Caco-2 (cell line): ENCODE measurements at regions not wholly inside any gene's neighbourhood (a gene's known extent, or its start where the extent isn't known, plus 50 kb on each side); places are given as distances from the start of the nearest gene placed in this dataset.

Experiments
- BruUV-seq: library from RNA; stranded (reverse); fragments of 400-500 nt; replicated peaks from 2 replicates; lab custom pipeline; 2021; lab: Mats Ljungman, UMichigan
- CTCF ChIA-PET: fragments of 300-600 bp; sonication (Branson Sonifier 250); formaldehyde crosslinking; loops from one replicate; lab custom pipeline; 2022; ENCODE audit warnings: antibody characterized with exemption; lab: Charles Lee
- POLR2A ChIA-PET: fragments of 300-600 bp; sonication (Branson Sonifier 250); formaldehyde crosslinking; loops from one replicate; lab custom pipeline; 2022; ENCODE audit warnings: antibody characterized with exemption; lab: Charles Lee
- DNase-seq, 2 experiments: peaks; one replicate each; pipeline versions ENCODE4 v3.0.0 to v3.0.0-alpha.2; 2020 to 2022
- H3K27me3 ChIP-seq: replicated peaks from 2 replicates; pipeline ENCODE4 v1.6.0; 2011; ENCODE audit warnings: low read length; ENCODE audit not compliant: control insufficient read depth, insufficient read depth
- H3K36me3 ChIP-seq: 2 replicates; pipeline ENCODE4 v1.5.1; 2011; ENCODE audit warnings: low read length; ENCODE audit not compliant: control insufficient read depth, insufficient read depth
- H3K4me1 ChIP-seq: fragments of 250-450 bp; sonication (Bioruptor Pico); 2 replicates; pipeline ENCODE4 v1.5.1; 2020; ENCODE audit warnings: mild to moderate bottlenecking
- H3K4me3 ChIP-seq: 2 replicates; pipeline ENCODE4 v1.5.1; 2011; ENCODE audit warnings: low read depth, mild to moderate bottlenecking, control low read depth, low read length
- H3K9me3 ChIP-seq: fragments of 250-450 bp; sonication (Bioruptor Pico); 2 replicates; pipeline ENCODE4 v1.5.1; 2020; ENCODE audit warnings: mild to moderate bottlenecking, moderate library complexity
- H3K27ac Mint-ChIP-seq: one replicate; pipeline ENCODE4 v1.8.0; 2022; ENCODE audit warnings: mixed read lengths; ENCODE audit not compliant: unreplicated experiment
- H3K27me3 Mint-ChIP-seq: one replicate; pipeline ENCODE4 v1.8.0; 2022; ENCODE audit warnings: mixed read lengths; ENCODE audit not compliant: insufficient read depth, unreplicated experiment
- H3K36me3 Mint-ChIP-seq: one replicate; pipeline ENCODE4 v1.8.0; 2022; ENCODE audit warnings: mild to moderate bottlenecking, mixed read lengths; ENCODE audit not compliant: insufficient read depth, unreplicated experiment
- H3K4me1 Mint-ChIP-seq: one replicate; pipeline ENCODE4 v1.8.0; 2022; ENCODE audit warnings: low read depth, mixed read lengths; ENCODE audit not compliant: unreplicated experiment
- H3K4me3 Mint-ChIP-seq: one replicate; pipeline ENCODE4 v1.8.0; 2022; ENCODE audit warnings: mild to moderate bottlenecking, moderate library complexity, mixed read lengths; ENCODE audit not compliant: unreplicated experiment
- H3K9me3 Mint-ChIP-seq: one replicate; pipeline ENCODE4 v1.8.0; 2022; ENCODE audit warnings: mixed read lengths; ENCODE audit not compliant: unreplicated experiment
- intact Hi-C: fragments of 100-400 bp; cut with micrococcal nuclease; formaldehyde crosslinking; loops from one replicate; pipeline ENCODE4 v1.10.0; 2022; ENCODE audit not compliant: unreplicated experiment
- TF ChIP-seq, protein P1 (sequence below), 2 experiments: fragments of 200-600 bp in 1 of 2; IDR thresholded peaks; 1 replicate in 1 of 2; 2 replicates in 1 of 2; pipeline versions ENCODE4 v1.5.1 to v1.8.0; 2011 to 2022; ENCODE audit warnings: antibody characterized with exemption in 1 of 2, control low read depth in 1 of 2, inconsistent platforms in 1 of 2, low read depth in 1 of 2, low read length in 1 of 2, mild to moderate bottlenecking in 1 of 2, moderate library complexity in 1 of 2; ENCODE audit not compliant: insufficient read depth in 1 of 2, severe bottlenecking in 1 of 2, unreplicated experiment in 1 of 2

DNA sequence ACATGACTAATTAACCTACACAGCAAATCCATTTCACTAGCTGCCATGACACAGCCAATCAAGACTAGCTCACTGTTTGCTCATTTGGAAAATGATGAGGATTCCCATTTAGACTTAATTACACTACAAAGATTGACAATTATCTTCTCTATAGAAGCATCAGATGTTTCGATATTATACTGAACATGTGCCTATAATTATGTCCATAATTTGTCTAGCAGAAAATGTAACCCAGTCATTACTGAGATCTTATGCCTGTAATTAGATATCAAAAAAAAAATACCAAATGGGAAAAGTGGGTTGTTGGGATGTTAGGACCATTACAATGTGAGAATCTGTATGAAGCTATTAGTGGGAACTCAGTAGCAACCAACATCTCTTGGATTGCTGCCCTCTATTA is 344.2 kb upstream of the MCTP2 start:
- Mint-ChIP-seq H3K27me3 (peaks cover 3% of the 10 kb centered on the region), H3K27ac (no peak overlapping the region), H3K4me3 (no peak overlapping the region), H3K9me3 (peaks cover 13% of the 10 kb centered on the region), H3K36me3 (no peaks in the 10 kb centered on the region), H3K4me1 (no peaks in the 10 kb centered on the region)
- intact Hi-C loops, result loop anchor here (10.0 kb wide), 1 partner anchor 88 kb away; no protein-coding TSS in a partner anchor
- Histone ChIP-seq H3K36me3 (no peaks in the 10 kb centered on the region), H3K27me3 (no peaks in the 10 kb centered on the region), H3K9me3 (no peaks in the 10 kb centered on the region), H3K4me1 (no peaks in the 10 kb centered on the region), H3K4me3 (no peak overlapping the region)
- TF ChIP-seq, protein P1, sequence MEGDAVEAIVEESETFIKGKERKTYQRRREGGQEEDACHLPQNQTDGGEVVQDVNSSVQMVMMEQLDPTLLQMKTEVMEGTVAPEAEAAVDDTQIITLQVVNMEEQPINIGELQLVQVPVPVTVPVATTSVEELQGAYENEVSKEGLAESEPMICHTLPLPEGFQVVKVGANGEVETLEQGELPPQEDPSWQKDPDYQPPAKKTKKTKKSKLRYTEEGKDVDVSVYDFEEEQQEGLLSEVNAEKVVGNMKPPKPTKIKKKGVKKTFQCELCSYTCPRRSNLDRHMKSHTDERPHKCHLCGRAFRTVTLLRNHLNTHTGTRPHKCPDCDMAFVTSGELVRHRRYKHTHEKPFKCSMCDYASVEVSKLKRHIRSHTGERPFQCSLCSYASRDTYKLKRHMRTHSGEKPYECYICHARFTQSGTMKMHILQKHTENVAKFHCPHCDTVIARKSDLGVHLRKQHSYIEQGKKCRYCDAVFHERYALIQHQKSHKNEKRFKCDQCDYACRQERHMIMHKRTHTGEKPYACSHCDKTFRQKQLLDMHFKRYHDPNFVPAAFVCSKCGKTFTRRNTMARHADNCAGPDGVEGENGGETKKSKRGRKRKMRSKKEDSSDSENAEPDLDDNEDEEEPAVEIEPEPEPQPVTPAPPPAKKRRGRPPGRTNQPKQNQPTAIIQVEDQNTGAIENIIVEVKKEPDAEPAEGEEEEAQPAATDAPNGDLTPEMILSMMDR (IDR thresholded peaks at IDR 0.05; ENCODE audit: insufficient read depth in 1 of 2, low read depth in 1 of 2, low read length in 1 of 2, severe bottlenecking in 1 of 2, unreplicated experiment in 1 of 2), result no peak
- ChIA-PET POLR2A (no interaction called here), CTCF (no interaction called here)
- DNase-seq, result no peak
- BruUV-seq, result no TSS peak

DNA sequence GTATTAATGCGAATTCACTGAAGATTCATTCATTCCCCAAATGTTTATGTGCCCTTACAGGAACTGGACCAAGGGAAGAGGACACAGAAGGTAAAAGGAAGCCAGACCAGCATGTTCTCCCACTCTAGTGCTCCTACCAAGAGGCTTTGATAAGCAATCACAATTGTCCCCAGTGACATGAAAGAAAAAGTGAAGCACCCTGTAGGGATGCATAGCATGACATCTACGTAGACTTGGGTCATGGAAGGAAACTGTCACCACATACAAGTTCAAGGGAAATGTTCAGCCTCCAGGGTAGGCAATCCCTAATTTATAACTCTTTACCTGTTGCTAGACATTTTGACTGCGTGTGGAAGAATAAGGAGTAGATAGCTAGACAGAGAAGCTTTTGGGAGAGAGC is 348.6 kb upstream of the MCTP2 start:
- Histone ChIP-seq H3K27me3 (no peaks in the 10 kb centered on the region), H3K4me3 (no peak overlapping the region), H3K36me3 (no peaks in the 10 kb centered on the region), H3K9me3 (no peaks in the 10 kb centered on the region), H3K4me1 (no peaks in the 10 kb centered on the region)
- Mint-ChIP-seq H3K27me3 (peaks cover 2% of the 10 kb centered on the region), H3K27ac (no peak overlapping the region), H3K9me3 (peaks cover 12% of the 10 kb centered on the region), H3K4me3 (no peak overlapping the region), H3K36me3 (peaks cover 5% of the 10 kb centered on the region), H3K4me1 (no peaks in the 10 kb centered on the region)
- intact Hi-C loops, result loop anchor here (10.0 kb wide), 1 partner anchor 92 kb away; no protein-coding TSS in a partner anchor
- DNase-seq, result no peak
- TF ChIP-seq, protein P1 (IDR thresholded peaks at IDR 0.05; ENCODE audit: insufficient read depth in 1 of 2, low read depth in 1 of 2, low read length in 1 of 2, severe bottlenecking in 1 of 2, unreplicated experiment in 1 of 2), result no peak
- CTCF ChIA-PET, result no interaction called here
- no TSS peak for BruUV-seq
- POLR2A ChIA-PET, result no interaction called here

DNA sequence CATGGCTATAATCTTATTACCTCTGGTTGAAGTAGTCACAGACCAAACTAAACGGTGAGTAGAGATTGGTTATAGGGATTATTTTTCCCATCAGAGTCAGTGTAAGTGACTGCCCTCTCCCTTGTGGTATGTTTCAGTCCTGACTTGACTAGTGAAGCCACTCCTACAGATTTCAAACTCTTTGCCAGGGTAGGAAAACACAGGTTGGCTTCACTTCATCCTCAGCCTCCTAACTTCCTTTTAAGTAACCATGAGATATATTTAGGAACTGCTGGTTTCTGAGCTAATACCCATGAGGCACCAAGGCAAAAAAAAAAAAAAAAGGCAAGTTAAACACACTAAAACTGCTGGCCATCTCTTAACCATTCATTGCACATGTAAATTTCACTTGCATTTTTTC is 349.2 kb upstream of the MCTP2 start:
- Mint-ChIP-seq H3K27ac (no peak overlapping the region), H3K36me3 (peaks cover 5% of the 10 kb centered on the region), H3K27me3 (peaks cover 2% of the 10 kb centered on the region), H3K4me1 (no peaks in the 10 kb centered on the region), H3K4me3 (no peak overlapping the region), H3K9me3 (peaks cover 12% of the 10 kb centered on the region)
- Histone ChIP-seq H3K27me3 (no peaks in the 10 kb centered on the region), H3K9me3 (no peaks in the 10 kb centered on the region), H3K4me1 (no peaks in the 10 kb centered on the region), H3K4me3 (no peak overlapping the region), H3K36me3 (no peaks in the 10 kb centered on the region)
- POLR2A ChIA-PET, result no interaction called here
- TF ChIP-seq, protein P1 (IDR thresholded peaks at IDR 0.05; ENCODE audit: insufficient read depth in 1 of 2, low read depth in 1 of 2, low read length in 1 of 2, severe bottlenecking in 1 of 2, unreplicated experiment in 1 of 2), result no peak
- intact Hi-C loops, result loop anchor here (10.0 kb wide), 1 partner anchor 93 kb away; no protein-coding TSS in a partner anchor
- DNase-seq, result no peak
- CTCF ChIA-PET, result interaction anchor here (1.0 kb wide), 1 partner anchor 93 kb away, joined by 3 read pairs; no protein-coding TSS in a partner anchor
- BruUV-seq, result no TSS peak
